ENCODE measurements at regions not wholly inside any gene's neighbourhood (a gene's known extent, or its start where the extent isn't known, plus 50 kb on each side); places are given as distances from the start of the nearest gene placed in this dataset.

GRCh38 chr10:121232494-121232893, 365.8 kb downstream of the FGFR2 start:
- peaks cover 8% of the 10 kb centered on the region; the same call in 2 of the 3 replicates for H3K36me3 Mint-ChIP-seq (ENCODE audit: low read depth)
- Histone ChIP-seq H3K79me2 (replicated peaks; ENCODE audit: insufficient read depth) (no peaks in the 10 kb centered on the region), H3K4me2 (no peak overlapping the region), H4K20me1 (replicated peaks; ENCODE audit: insufficient read depth) (no peaks in the 10 kb centered on the region), H3K36me3 (ENCODE audit: insufficient read depth) (no peaks in the 10 kb centered on the region), H3K4me3 (no peak overlapping the region), H3K9me2 (ENCODE audit: insufficient read depth) (0 out of 2 replicates have a peak, but pooled peaks cover 9% of the 10 kb centered on the region), H3K27me3 (ENCODE audit: insufficient read depth) (no peaks in the 10 kb centered on the region), H3K27ac (ENCODE audit: low read depth) (no peak overlapping the region), H3F3A (replicated peaks; ENCODE audit: low read depth) (no peaks in the 10 kb centered on the region), H3K4me1 (ENCODE audit: insufficient read depth) (no peaks in the 10 kb centered on the region), H2AFZ (no peak overlapping the region)
- H3K27ac Mint-ChIP-seq, result no peak overlapping the region
- H3K4me3 Mint-ChIP-seq, result no peak overlapping the region
- no peak for ATAC-seq
- DNase-seq (ENCODE audit: low spot score), result no peak
- peaks cover 2% of the 10 kb centered on the region for H3K27me3 Mint-ChIP-seq (ENCODE audit: insufficient read depth, low read depth, poor library complexity)
- TF ChIP-seq NANOG (IDR thresholded peaks at IDR 0.05; ENCODE audit: borderline replicate concordance) (no peak), EZH2phosphoT487 (IDR thresholded peaks at IDR 0.05; ENCODE audit: unreplicated experiment) (no peak), ZNF331 (CRISPR knock-in tag; IDR thresholded peaks at IDR 0.05; ENCODE audit: low read depth) (no peak), POLR2AphosphoS5 (IDR thresholded peaks at IDR 0.05; ENCODE audit: low read depth) (no peak), ZNF114 (CRISPR knock-in tag; IDR thresholded peaks at IDR 0.05) (no peak), STAT1 (IDR thresholded peaks at IDR 0.05; ENCODE audit: unreplicated experiment) (no peak)
- TF ChIP-seq, protein P1, sequence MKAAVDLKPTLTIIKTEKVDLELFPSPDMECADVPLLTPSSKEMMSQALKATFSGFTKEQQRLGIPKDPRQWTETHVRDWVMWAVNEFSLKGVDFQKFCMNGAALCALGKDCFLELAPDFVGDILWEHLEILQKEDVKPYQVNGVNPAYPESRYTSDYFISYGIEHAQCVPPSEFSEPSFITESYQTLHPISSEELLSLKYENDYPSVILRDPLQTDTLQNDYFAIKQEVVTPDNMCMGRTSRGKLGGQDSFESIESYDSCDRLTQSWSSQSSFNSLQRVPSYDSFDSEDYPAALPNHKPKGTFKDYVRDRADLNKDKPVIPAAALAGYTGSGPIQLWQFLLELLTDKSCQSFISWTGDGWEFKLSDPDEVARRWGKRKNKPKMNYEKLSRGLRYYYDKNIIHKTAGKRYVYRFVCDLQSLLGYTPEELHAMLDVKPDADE (IDR thresholded peaks at IDR 0.05), result no peak
- TF ChIP-seq, protein P2, sequence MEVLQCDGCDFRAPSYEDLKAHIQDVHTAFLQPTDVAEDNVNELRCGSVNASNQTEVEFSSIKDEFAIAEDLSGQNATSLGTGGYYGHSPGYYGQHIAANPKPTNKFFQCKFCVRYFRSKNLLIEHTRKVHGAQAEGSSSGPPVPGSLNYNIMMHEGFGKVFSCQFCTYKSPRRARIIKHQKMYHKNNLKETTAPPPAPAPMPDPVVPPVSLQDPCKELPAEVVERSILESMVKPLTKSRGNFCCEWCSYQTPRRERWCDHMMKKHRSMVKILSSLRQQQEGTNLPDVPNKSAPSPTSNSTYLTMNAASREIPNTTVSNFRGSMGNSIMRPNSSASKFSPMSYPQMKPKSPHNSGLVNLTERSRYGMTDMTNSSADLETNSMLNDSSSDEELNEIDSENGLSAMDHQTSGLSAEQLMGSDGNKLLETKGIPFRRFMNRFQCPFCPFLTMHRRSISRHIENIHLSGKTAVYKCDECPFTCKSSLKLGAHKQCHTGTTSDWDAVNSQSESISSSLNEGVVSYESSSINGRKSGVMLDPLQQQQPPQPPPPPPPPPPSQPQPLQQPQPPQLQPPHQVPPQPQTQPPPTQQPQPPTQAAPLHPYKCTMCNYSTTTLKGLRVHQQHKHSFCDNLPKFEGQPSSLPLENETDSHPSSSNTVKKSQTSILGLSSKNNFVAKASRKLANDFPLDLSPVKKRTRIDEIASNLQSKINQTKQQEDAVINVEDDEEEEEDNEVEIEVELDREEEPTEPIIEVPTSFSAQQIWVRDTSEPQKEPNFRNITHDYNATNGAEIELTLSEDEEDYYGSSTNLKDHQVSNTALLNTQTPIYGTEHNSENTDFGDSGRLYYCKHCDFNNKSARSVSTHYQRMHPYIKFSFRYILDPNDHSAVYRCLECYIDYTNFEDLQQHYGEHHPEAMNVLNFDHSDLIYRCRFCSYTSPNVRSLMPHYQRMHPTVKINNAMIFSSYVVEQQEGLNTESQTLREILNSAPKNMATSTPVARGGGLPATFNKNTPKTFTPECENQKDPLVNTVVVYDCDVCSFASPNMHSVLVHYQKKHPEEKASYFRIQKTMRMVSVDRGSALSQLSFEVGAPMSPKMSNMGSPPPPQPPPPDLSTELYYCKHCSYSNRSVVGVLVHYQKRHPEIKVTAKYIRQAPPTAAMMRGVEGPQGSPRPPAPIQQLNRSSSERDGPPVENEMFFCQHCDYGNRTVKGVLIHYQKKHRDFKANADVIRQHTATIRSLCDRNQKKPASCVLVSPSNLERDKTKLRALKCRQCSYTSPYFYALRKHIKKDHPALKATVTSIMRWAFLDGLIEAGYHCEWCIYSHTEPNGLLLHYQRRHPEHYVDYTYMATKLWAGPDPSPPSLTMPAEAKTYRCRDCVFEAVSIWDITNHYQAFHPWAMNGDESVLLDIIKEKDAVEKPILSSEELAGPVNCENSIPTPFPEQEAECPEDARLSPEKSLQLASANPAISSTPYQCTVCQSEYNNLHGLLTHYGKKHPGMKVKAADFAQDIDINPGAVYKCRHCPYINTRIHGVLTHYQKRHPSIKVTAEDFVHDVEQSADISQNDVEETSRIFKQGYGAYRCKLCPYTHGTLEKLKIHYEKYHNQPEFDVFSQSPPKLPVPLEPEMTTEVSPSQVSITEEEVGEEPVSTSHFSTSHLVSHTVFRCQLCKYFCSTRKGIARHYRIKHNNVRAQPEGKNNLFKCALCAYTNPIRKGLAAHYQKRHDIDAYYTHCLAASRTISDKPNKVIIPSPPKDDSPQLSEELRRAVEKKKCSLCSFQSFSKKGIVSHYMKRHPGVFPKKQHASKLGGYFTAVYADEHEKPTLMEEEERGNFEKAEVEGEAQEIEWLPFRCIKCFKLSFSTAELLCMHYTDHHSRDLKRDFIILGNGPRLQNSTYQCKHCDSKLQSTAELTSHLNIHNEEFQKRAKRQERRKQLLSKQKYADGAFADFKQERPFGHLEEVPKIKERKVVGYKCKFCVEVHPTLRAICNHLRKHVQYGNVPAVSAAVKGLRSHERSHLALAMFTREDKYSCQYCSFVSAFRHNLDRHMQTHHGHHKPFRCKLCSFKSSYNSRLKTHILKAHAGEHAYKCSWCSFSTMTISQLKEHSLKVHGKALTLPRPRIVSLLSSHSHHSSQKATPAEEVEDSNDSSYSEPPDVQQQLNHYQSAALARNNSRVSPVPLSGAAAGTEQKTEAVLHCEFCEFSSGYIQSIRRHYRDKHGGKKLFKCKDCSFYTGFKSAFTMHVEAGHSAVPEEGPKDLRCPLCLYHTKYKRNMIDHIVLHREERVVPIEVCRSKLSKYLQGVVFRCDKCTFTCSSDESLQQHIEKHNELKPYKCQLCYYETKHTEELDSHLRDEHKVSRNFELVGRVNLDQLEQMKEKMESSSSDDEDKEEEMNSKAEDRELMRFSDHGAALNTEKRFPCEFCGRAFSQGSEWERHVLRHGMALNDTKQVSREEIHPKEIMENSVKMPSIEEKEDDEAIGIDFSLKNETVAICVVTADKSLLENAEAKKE (CRISPR knock-in tag; IDR thresholded peaks at IDR 0.05), result no peak
- TF ChIP-seq, protein P3, sequence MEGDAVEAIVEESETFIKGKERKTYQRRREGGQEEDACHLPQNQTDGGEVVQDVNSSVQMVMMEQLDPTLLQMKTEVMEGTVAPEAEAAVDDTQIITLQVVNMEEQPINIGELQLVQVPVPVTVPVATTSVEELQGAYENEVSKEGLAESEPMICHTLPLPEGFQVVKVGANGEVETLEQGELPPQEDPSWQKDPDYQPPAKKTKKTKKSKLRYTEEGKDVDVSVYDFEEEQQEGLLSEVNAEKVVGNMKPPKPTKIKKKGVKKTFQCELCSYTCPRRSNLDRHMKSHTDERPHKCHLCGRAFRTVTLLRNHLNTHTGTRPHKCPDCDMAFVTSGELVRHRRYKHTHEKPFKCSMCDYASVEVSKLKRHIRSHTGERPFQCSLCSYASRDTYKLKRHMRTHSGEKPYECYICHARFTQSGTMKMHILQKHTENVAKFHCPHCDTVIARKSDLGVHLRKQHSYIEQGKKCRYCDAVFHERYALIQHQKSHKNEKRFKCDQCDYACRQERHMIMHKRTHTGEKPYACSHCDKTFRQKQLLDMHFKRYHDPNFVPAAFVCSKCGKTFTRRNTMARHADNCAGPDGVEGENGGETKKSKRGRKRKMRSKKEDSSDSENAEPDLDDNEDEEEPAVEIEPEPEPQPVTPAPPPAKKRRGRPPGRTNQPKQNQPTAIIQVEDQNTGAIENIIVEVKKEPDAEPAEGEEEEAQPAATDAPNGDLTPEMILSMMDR (conservative IDR thresholded peaks at IDR 0.05; ENCODE audit: low read depth in 2 of 2), result no peak
- H3K4me1 Mint-ChIP-seq, result peaks cover 2% of the 10 kb centered on the region; the same call in 1 of the 3 replicates
- H3K9me3 Mint-ChIP-seq, result peaks cover 20% of the 10 kb centered on the region

All from GM23338 (cell line).